Mesodermal cell (in vitro differentiated cells): ENCODE measurements at regions not wholly inside any gene's neighbourhood (a gene's known extent, or its start where the extent isn't known, plus 50 kb on each side); places are given as distances from the start of the nearest gene placed in this dataset.
"Not testable (repeated sequence)": the region's sequence is repeated elsewhere in the genome, so short reads cannot be mapped to it uniquely, and the experiment has no call there.

Experiments
- H3K27ac ChIP-seq: 2 replicates; pipeline ENCODE4 v1.7.0; 2013; ENCODE audit warnings: mild to moderate bottlenecking, low read depth, low read length, moderate library complexity; ENCODE audit not compliant: severe bottlenecking
- H3K36me3 ChIP-seq: 2 replicates; pipeline ENCODE4 v1.7.1; 2013; ENCODE audit warnings: mild to moderate bottlenecking, low read length, moderate library complexity; ENCODE audit not compliant: control insufficient read depth, insufficient read depth
- H3K4me1 ChIP-seq: one replicate; pipeline ENCODE4 v1.7.1; 2013; ENCODE audit warnings: mild to moderate bottlenecking, low read length; ENCODE audit not compliant: insufficient read depth, control insufficient read depth, poor library complexity, severe bottlenecking
- H3K4me3 ChIP-seq: 2 replicates; pipeline ENCODE4 v1.7.0; 2013; ENCODE audit warnings: low read length, control low read depth, mild to moderate bottlenecking; ENCODE audit not compliant: insufficient read depth, poor library complexity, severe bottlenecking; ENCODE audit errors: extremely low read depth
- H3K9me3 ChIP-seq: 2 replicates; pipeline ENCODE4 v1.7.1; 2013; ENCODE audit warnings: mild to moderate bottlenecking, low read length, moderate library complexity; ENCODE audit not compliant: control insufficient read depth
- WGBS, 2 experiments: methylation state at CpG; one replicate each; pipeline ENCODE4 v1.1.5; 2013; ENCODE audit warnings: missing lambda C conversion rate in 2 of 2; ENCODE audit not compliant: insufficient coverage in 2 of 2; 5-methylcytosine and 5-hydroxymethylcytosine counted together

DNA sequence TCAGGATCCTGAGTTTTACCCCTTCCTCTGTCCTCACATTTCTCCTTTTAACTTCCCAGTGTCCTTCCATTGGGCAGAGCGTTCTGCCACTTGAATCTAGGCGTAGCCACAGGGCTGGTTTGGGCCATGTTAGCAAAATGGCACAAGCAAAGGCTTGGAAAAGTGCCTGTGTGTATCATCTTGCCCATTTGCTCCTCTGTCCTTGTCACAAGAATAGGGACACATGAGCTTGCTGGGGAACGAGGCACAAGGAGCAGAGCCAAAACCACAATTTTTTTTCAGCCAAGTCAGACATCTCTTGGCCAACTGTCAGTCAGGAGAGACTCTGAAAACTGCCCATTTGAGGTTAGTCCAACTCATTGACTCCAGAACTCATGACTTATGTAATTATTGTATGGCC, 285.2 kb downstream of the ZNF248 start:
- 52 to 63% methylated on average over 2 to 3 of the region's 3 CpGs for WGBS, 2 experiments
- Histone ChIP-seq H3K4me1 (no peaks in the 10 kb centered on the region), H3K36me3 (no peaks in the 10 kb centered on the region), H3K4me3 (no peak overlapping the region), H3K27ac (no peak overlapping the region), H3K9me3 (peaks cover 47% of the 10 kb centered on the region)

DNA sequence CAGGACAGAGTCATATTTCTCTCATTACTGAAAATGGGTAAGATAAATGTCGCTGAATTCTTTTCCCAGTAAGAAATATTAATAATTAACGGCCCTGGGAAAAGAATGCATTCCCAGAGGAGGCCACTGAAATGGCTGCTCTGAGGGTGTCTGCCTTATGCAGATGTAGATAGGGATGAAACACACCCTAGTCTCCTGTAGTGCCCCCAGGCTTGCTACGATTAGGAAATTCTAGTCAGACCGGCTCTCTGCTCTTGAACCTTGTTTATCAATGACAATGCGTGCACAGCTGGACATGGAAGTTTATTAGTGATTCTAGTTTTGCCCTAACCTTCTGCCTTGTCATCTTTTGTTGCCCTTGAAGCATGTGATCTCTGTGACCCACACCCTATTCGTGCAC, 291.1 kb downstream of the ZNF248 start:
- WGBS, 2 experiments = 50 to 89% methylated on average over 4 of the region's 6 CpGs
- Histone ChIP-seq H3K4me3 (no peak overlapping the region), H3K36me3 (no peaks in the 10 kb centered on the region), H3K4me1 (no peaks in the 10 kb centered on the region), H3K27ac (no peak overlapping the region), H3K9me3 (peaks cover 23% of the 10 kb centered on the region)

DNA sequence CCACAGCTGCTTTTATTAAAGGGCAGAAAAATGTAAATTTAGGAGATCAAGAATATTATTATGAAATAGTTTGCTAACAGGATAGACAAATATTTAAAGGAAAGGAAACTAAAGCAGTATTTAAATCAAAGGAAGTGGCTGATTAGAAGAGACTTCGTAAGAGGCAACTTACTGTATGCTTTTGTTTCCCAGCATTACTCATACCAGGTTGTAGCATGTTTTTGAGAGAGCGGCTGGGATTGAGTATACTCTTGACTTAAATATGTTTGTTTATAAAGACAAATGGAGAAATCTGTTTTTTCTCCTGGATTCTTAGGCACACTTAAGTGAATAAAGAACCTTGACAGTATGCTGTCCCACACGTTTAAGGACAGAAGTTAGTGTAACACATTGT, 293.7 kb downstream of the ZNF248 start:
- Histone ChIP-seq H3K4me1 (no peaks in the 10 kb centered on the region), H3K36me3 (no peaks in the 10 kb centered on the region), H3K9me3 (peaks cover 24% of the 10 kb centered on the region), H3K4me3 (no peak overlapping the region), H3K27ac (no peak overlapping the region)
- WGBS, 2 experiments = 80% methylated on average over 1 of the region's 3 CpGs; no CpG with 5 or more reads in 1 of the 2 experiments

DNA sequence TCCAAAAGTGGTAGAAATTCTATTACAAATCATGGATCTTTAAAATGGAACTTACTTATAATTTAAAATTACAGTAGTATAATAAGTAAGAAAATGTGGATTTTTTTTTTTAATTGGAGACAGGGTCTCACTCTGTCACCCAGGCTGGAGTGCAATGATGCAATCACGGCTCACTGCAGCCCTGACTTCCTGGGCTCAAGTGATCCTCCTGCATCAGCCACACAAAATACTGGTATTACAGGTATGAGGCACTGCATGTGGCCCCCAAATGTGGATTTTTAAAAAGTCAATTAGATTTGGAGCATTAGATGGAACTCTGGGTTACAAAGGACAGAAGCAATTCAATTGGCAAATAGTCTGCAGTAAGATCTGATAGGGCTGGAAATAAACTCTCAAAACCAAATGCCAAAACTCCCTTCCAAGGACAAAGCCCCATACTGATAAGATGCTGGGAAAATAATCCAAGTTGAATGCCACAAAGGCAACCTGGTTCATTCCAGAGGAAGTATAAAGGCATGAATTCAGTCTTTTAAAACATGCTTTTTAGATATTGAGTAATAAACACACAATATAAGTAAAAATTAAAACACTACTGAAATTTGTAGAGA, 294.2 kb downstream of the ZNF248 start:
- Histone ChIP-seq H3K9me3 (peaks cover 24% of the 10 kb centered on the region), H3K36me3 (no peaks in the 10 kb centered on the region), H3K4me3 (no peak overlapping the region), H3K27ac (no peak overlapping the region), H3K4me1 (no peaks in the 10 kb centered on the region)
- WGBS, 2 experiments = 80% methylated on average over 1 of the region's 1 CpG; no CpG with 5 or more reads in 1 of the 2 experiments

DNA sequence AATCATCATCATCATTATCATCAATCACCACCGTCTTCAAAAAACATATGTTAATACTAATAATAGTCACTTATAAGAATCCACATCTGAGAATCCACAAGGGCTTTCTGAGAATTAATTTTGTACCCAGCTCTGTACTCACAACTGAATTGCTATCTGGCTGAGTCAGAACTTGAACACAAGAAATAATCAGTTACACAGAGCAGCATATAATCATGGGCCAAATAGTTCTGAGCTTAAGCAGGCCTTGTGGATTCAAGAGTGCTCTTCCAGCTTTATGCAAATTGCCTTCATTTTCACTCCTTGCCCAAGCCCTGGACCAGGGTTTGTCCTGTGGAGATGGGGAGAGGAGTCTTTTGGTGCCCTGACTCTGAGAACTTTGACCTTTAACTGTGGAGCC, 304.5 kb downstream of the ZNF248 start:
- H3K36me3 ChIP-seq = no peaks in the 10 kb centered on the region
- H3K4me3 ChIP-seq = no peak overlapping the region
- WGBS, 2 experiments = no CpG with 5 or more reads among the region's 1 CpG
- no peaks in the 10 kb centered on the region for H3K4me1 ChIP-seq
- H3K27ac ChIP-seq = no peak overlapping the region
- peaks cover 52% of the 10 kb centered on the region for H3K9me3 ChIP-seq

DNA sequence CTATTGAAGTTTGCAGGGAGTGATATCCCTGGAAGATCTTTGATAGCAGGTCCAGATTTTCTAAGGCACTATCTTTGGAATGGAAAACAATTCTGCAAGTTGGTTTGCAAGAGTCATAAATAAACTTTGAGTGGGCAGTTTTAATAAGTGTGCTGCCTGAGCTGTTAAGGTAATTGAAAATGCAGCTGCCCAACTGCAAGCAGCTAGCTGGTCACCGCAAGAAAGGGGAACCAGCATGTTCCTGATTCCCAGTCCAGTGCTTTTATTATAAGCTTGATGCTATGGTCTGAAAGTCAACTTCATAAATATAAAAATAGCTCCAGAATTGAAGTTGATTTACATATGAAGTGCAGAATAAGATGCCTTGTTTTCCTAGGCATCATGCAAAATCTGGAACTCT, 308.4 kb downstream of the ZNF248 start:
- no peak overlapping the region for H3K27ac ChIP-seq
- H3K9me3 ChIP-seq = peaks cover 49% of the 10 kb centered on the region
- WGBS, 2 experiments = 100% methylated on average over 1 of the region's 1 CpG; no CpG with 5 or more reads in 1 of the 2 experiments

DNA sequence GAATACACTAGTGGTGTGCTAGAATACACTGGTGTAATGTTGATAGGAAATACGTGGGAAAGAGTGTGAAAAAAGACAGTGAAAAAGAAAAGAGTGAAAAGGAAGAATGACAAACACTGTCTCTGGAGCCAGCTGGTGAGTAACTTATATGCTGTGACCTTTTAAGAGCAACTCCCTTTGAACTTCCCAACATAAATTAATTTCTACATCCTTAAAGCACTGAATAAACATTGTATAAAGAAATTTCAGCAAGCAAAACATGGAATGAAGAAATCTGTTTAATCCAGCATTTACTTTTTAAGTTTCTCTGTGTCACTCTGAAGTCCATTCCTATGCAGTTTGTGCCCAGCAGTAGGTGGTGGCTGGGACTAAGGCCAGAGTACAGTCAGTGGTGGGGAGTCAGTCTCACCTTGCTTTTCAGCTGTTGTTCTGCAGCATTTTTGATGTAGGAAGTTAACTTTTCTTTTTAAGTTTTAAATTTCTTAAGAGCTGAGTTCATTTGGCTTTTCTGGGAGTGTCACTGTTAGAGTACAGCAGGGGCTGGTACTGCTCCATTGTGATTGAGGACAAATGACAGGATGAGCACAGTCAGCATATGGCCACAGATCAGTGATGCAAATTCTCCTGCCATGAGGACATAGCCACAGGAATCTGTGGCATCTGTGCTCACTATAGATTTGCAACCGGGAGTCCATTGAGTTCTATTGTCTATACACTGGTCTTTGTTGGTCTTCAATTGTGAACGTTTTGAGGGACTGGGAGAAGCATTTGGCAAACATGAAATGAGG, 321.8 kb downstream of the ZNF248 start:
- H3K36me3 ChIP-seq = no peaks in the 10 kb centered on the region
- 17 to 20% methylated on average over 2 to 3 of the region's 3 CpGs for WGBS, 2 experiments
- H3K4me1 ChIP-seq = no peaks in the 10 kb centered on the region
- peaks cover 44% of the 10 kb centered on the region for H3K9me3 ChIP-seq
- no peak overlapping the region for H3K4me3 ChIP-seq
- no peak overlapping the region for H3K27ac ChIP-seq

More for the DNA sequence above, 308.4 kb downstream of the ZNF248 start:
- no peaks in the 10 kb centered on the region for H3K36me3 ChIP-seq
- H3K4me1 ChIP-seq = no peaks in the 10 kb centered on the region
- H3K4me3 ChIP-seq = no peak overlapping the region

DNA sequence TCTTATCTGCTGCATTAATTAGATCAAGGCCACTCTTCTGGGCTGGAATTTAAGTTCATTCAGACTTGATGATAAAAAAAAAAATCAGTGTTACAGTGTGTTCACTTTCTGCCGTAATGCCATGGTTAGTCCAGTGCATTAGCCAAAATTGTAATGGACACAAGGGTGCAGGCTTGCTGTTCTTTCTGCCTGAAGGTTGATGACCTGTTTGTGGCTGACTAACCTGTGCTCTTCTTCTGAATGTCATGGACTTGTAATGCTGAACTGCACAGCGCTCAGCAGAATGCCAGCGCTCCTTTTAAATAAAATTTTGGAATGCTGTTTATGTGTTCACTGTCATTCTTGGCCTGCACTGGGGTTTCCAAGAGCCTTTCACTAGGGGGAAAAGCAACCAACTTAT, 323.2 kb downstream of the ZNF248 start:
- Histone ChIP-seq H3K27ac (no peak overlapping the region), H3K36me3 (no peaks in the 10 kb centered on the region), H3K4me1 (no peaks in the 10 kb centered on the region), H3K9me3 (peaks cover 52% of the 10 kb centered on the region), H3K4me3 (no peak overlapping the region)
- 86 to 88% methylated on average over 1 to 3 of the region's 3 CpGs for WGBS, 2 experiments

DNA sequence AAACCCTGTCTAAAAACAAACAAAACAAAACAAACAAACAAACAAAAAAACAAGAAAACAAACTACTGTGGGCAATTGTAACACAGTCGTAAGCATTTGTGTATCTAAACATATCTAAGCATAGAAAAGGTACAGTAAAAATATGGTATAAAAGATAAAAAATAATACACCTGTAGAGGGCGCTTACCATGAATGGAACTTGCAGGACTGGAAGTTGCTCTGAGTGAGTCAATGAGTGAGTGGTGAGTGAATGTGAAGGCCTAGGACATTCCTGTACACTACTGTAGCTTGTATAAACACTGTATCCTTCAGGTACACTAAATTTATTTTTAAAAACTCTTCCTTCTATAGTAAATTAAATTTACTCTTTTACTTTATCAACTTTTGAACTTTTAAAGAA, 332.0 kb downstream of the ZNF248 start:
- not testable (repeated sequence) for H3K27ac ChIP-seq, H3K4me3 ChIP-seq, H3K36me3 ChIP-seq, H3K4me1 ChIP-seq
- peaks cover 62% of the 10 kb centered on the region for H3K9me3 ChIP-seq
- no CpG with 5 or more reads among the region's 2 CpGs for WGBS, 2 experiments

DNA sequence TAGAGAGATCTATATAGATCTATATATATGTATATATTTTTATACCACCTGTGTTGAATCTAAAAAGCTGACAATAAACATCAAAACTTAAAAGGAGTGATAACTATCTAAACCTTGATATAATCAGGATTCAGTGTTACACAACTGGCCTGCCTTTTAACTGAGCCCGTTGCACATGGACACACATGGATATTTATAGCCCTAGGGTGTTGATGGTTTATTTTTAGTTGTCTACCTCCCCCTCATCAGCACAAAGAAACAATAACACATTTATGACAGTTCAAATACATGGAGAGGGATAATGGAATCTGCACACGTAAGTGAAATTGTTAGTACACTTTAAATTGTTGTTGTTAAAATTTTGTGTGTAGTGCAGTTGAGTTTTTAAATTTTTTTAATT, 336.9 kb downstream of the ZNF248 start:
- no peak overlapping the region for H3K4me3 ChIP-seq
- H3K36me3 ChIP-seq = no peaks in the 10 kb centered on the region
- peaks cover 35% of the 10 kb centered on the region for H3K9me3 ChIP-seq
- no peaks in the 10 kb centered on the region for H3K4me1 ChIP-seq
- H3K27ac ChIP-seq = no peak overlapping the region
- WGBS, 2 experiments = no CpG with 5 or more reads among the region's 2 CpGs

DNA sequence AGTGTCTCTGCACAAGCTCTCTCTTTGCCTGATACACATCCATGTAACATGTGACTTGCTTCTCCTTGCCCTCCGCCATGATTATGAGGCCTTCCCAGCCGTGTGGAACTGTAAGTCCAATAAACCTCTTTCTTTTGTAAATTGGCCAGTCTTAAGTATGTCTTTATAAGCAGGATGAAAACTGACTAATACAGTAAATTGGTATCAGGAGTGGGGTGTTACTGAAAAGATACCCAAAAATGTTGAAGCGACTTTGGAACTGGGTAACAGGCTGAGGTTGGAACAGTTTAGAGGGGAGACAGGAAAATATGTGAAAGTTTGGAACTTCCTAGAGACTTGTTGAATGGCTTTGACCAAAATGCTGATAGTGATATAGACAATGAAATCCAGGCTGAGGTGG, 346.9 kb downstream of the ZNF248 start:
- not testable (repeated sequence) for H3K36me3 ChIP-seq, H3K4me3 ChIP-seq, H3K4me1 ChIP-seq, H3K27ac ChIP-seq
- H3K9me3 ChIP-seq = peaks cover 44% of the 10 kb centered on the region
- 78 to 87% methylated on average over 2 of the region's 3 CpGs for WGBS, 2 experiments
